Activated CD4-positive, alpha-beta T cell treated with anti-CD3 and anti-CD28 coated beads for 36 hours (primary cell): ENCODE measurements at regions not wholly inside any gene's neighbourhood (a gene's known extent, or its start where the extent isn't known, plus 50 kb on each side); places are given as distances from the start of the nearest gene placed in this dataset.
"Not testable (repeated sequence)": the region's sequence is repeated elsewhere in the genome, so short reads cannot be mapped to it uniquely, and the experiment has no call there.

Source experiments
- ATAC-seq: fragments of 200-7000 bp; cut with Tn5 transposase; one replicate; pipeline ENCODE4 v1.10.0; 2021; ENCODE audit warnings: mild to moderate bottlenecking, moderate library complexity
- CTCF ChIA-PET: fragments of 350-600 bp; sonication (Branson Sonifier 250); formaldehyde crosslinking; loops from one replicate; lab custom pipeline; 2021; ENCODE audit warnings: antibody characterized with exemption; lab: Charles Lee
- POLR2A ChIA-PET: fragments of 350-600 bp; sonication (Branson Sonifier 250); formaldehyde crosslinking; loops from one replicate; lab custom pipeline; 2021; ENCODE audit warnings: antibody characterized with exemption, inconsistent platforms; lab: Charles Lee
- DNase-seq: peaks from one replicate; pipeline ENCODE4 v3.0.0-alpha.2; 2020
- H3K27ac Mint-ChIP-seq: one replicate; pipeline ENCODE4 v1.8.0; 2021; ENCODE audit warnings: mixed read lengths
- H3K27me3 Mint-ChIP-seq: one replicate; pipeline ENCODE4 v1.8.0; 2021; ENCODE audit warnings: mixed read lengths
- H3K36me3 Mint-ChIP-seq: one replicate; pipeline ENCODE4 v1.8.0; 2021; ENCODE audit warnings: low read depth, mixed read lengths
- H3K4me1 Mint-ChIP-seq: one replicate; pipeline ENCODE4 v1.8.0; 2021; ENCODE audit warnings: mixed read lengths
- H3K4me3 Mint-ChIP-seq: one replicate; pipeline ENCODE4 v1.8.0; 2021; ENCODE audit warnings: mild to moderate bottlenecking, moderate library complexity, mixed read lengths
- H3K9me3 Mint-ChIP-seq: one replicate; pipeline ENCODE4 v1.8.0; 2021; ENCODE audit warnings: low read depth, mixed read lengths
- intact Hi-C, 2 experiments: fragments of 100-400 bp; cut with DNase I in 1 of 2; cut with micrococcal nuclease in 1 of 2; formaldehyde crosslinking; loops; one replicate each; pipeline versions ENCODE4 v1.14.2 to v1.15.1; 2022 to 2024; cut with DNase I, micrococcal nuclease

GRCh38 chr2:122692400-122693083, 937.1 kb downstream of the TSN start:
- DNase-seq (no peak), ATAC-seq (no peak)
- no peaks in the 10 kb centered on the region for H3K27me3 Mint-ChIP-seq
- H3K4me1 Mint-ChIP-seq = no peaks in the 10 kb centered on the region
- no peaks in the 10 kb centered on the region for H3K9me3 Mint-ChIP-seq
- H3K4me3 Mint-ChIP-seq = no peak overlapping the region
- H3K36me3 Mint-ChIP-seq = no peaks in the 10 kb centered on the region
- H3K27ac Mint-ChIP-seq = no peak overlapping the region
- ChIA-PET CTCF (interaction anchor here (0.6 kb wide), 1 partner anchor 490 kb away, joined by 3 read pairs; no protein-coding TSS in a partner anchor), POLR2A (no interaction called here)
- intact Hi-C loops = no loop called here

- Mint-ChIP-seq H3K27ac (no peak overlapping the region), H3K27me3 (no peaks in the 10 kb centered on the region), H3K9me3 (no peaks in the 10 kb centered on the region), H3K4me3 (no peak overlapping the region), H3K36me3 (no peaks in the 10 kb centered on the region), H3K4me1 (no peaks in the 10 kb centered on the region)
- intact Hi-C loops = no loop called here
- POLR2A ChIA-PET = no interaction called here
- CTCF ChIA-PET = no interaction called here
- ATAC-seq (no peak), DNase-seq (no peak)
Observed at GRCh38 chr2:122697415-122697814, 942.0 kb downstream of the TSN start.

- H3K4me3 Mint-ChIP-seq = no peak overlapping the region
- H3K4me1 Mint-ChIP-seq = no peaks in the 10 kb centered on the region
- ATAC-seq (no peak), DNase-seq (no peak)
- ChIA-PET POLR2A (no interaction called here), CTCF (no interaction called here)
- H3K36me3 Mint-ChIP-seq = no peaks in the 10 kb centered on the region
- H3K27ac Mint-ChIP-seq = no peak overlapping the region
- intact Hi-C loops = no loop called here
- peaks cover 6% of the 10 kb centered on the region for H3K9me3 Mint-ChIP-seq
- no peaks in the 10 kb centered on the region for H3K27me3 Mint-ChIP-seq
Observed at GRCh38 chr2:122703676-122704075, 948.2 kb downstream of the TSN start.

- intact Hi-C loops = no loop called here
- Mint-ChIP-seq H3K9me3 (peaks cover 7% of the 10 kb centered on the region), H3K4me3 (no peak overlapping the region), H3K4me1 (no peaks in the 10 kb centered on the region), H3K27me3 (no peaks in the 10 kb centered on the region), H3K27ac (no peak overlapping the region), H3K36me3 (no peaks in the 10 kb centered on the region)
- POLR2A ChIA-PET = no interaction called here
- ATAC-seq = no peak
- DNase-seq = no peak
- CTCF ChIA-PET = no interaction called here
Observed at GRCh38 chr2:122704109-122704563, 948.7 kb downstream of the TSN start.

- Mint-ChIP-seq H3K4me3 (no peak overlapping the region), H3K27ac (no peak overlapping the region), H3K36me3 (no peaks in the 10 kb centered on the region), H3K27me3 (no peaks in the 10 kb centered on the region), H3K9me3 (peaks cover 10% of the 10 kb centered on the region), H3K4me1 (no peaks in the 10 kb centered on the region)
- POLR2A ChIA-PET = no interaction called here
- CTCF ChIA-PET = no interaction called here
- no peak for ATAC-seq
- DNase-seq = no peak
- intact Hi-C loops = no loop called here
Observed at GRCh38 chr2:122705746-122706145, 950.3 kb downstream of the TSN start.

GRCh38 chr2:122706757-122707223, 951.3 kb downstream of the TSN start:
- Mint-ChIP-seq H3K4me1 (no peaks in the 10 kb centered on the region), H3K36me3 (no peaks in the 10 kb centered on the region), H3K9me3 (peaks cover 10% of the 10 kb centered on the region), H3K27me3 (no peaks in the 10 kb centered on the region), H3K27ac (no peak overlapping the region), H3K4me3 (no peak overlapping the region)
- no peak for DNase-seq
- intact Hi-C loops = no loop called here
- ChIA-PET CTCF (no interaction called here), POLR2A (no interaction called here)
- no peak for ATAC-seq

- no peaks in the 10 kb centered on the region for H3K36me3 Mint-ChIP-seq
- no peak for DNase-seq
- ChIA-PET POLR2A (no interaction called here), CTCF (no interaction called here)
- H3K4me3 Mint-ChIP-seq = no peak overlapping the region
- no peak for ATAC-seq
- H3K27me3 Mint-ChIP-seq = no peaks in the 10 kb centered on the region
- intact Hi-C loops = no loop called here
- peaks cover 14% of the 10 kb centered on the region for H3K9me3 Mint-ChIP-seq
- no peak overlapping the region for H3K27ac Mint-ChIP-seq
- H3K4me1 Mint-ChIP-seq = no peaks in the 10 kb centered on the region
Observed at GRCh38 chr2:122707224-122707824, 951.9 kb downstream of the TSN start.

- no peaks in the 10 kb centered on the region for H3K4me1 Mint-ChIP-seq
Observed at GRCh38 chr2:122710049-122710448, 954.6 kb downstream of the TSN start.

GRCh38 chr2:122713800-122714199, 958.3 kb downstream of the TSN start:
- ATAC-seq (no peak), DNase-seq (no peak)
- intact Hi-C loops = no loop called here
- ChIA-PET POLR2A (no interaction called here), CTCF (no interaction called here)
- Mint-ChIP-seq H3K9me3 (peaks cover 26% of the 10 kb centered on the region), H3K27me3 (no peaks in the 10 kb centered on the region), H3K4me3 (no peak overlapping the region), H3K4me1 (no peaks in the 10 kb centered on the region), H3K27ac (no peak overlapping the region), H3K36me3 (no peaks in the 10 kb centered on the region)

More at GRCh38 chr2:122710049-122710448, 954.6 kb downstream of the TSN start:
- intact Hi-C loops = no loop called here
- Mint-ChIP-seq H3K9me3 (peaks cover 28% of the 10 kb centered on the region), H3K27ac (no peak overlapping the region), H3K36me3 (no peaks in the 10 kb centered on the region), H3K4me3 (no peak overlapping the region), H3K27me3 (no peaks in the 10 kb centered on the region)
- ATAC-seq (no peak), DNase-seq (no peak)
- ChIA-PET CTCF (interaction anchor here (0.6 kb wide), 1 partner anchor 198 kb away, joined by 3 read pairs; no protein-coding TSS in a partner anchor), POLR2A (no interaction called here)

GRCh38 chr2:122720822-122721221, 965.4 kb downstream of the TSN start:
- H3K36me3 Mint-ChIP-seq, H3K4me1 Mint-ChIP-seq, H3K27ac Mint-ChIP-seq, intact Hi-C loops, POLR2A ChIA-PET, ATAC-seq, H3K27me3 Mint-ChIP-seq, DNase-seq, CTCF ChIA-PET, H3K4me3 Mint-ChIP-seq, H3K9me3 Mint-ChIP-seq: not testable (repeated sequence)

- no peaks in the 10 kb centered on the region for H3K36me3 Mint-ChIP-seq
- no peak overlapping the region for H3K27ac Mint-ChIP-seq
- no peak for DNase-seq
- ChIA-PET CTCF (no interaction called here), POLR2A (interaction anchor here (0.7 kb wide), 1 partner anchor 487 kb away, joined by 10 read pairs; no protein-coding TSS in a partner anchor)
- ATAC-seq = no peak
- intact Hi-C loops = no loop called here
- H3K4me3 Mint-ChIP-seq = no peak overlapping the region
- no peaks in the 10 kb centered on the region for H3K27me3 Mint-ChIP-seq
- H3K4me1 Mint-ChIP-seq = no peaks in the 10 kb centered on the region
- H3K9me3 Mint-ChIP-seq = no peaks in the 10 kb centered on the region
Observed at GRCh38 chr2:122734766-122735424, 979.4 kb downstream of the TSN start.

GRCh38 chr2:122736279-122736678, 980.8 kb downstream of the TSN start:
- H3K9me3 Mint-ChIP-seq = no peaks in the 10 kb centered on the region
- H3K27me3 Mint-ChIP-seq = no peaks in the 10 kb centered on the region
- H3K4me3 Mint-ChIP-seq = no peak overlapping the region
- H3K27ac Mint-ChIP-seq = no peak overlapping the region
- CTCF ChIA-PET = no interaction called here
- no peak for DNase-seq
- no peaks in the 10 kb centered on the region for H3K4me1 Mint-ChIP-seq
- ATAC-seq = no peak
- intact Hi-C loops = no loop called here
- no peaks in the 10 kb centered on the region for H3K36me3 Mint-ChIP-seq
- POLR2A ChIA-PET = no interaction called here
